ENCODE measurements at regions not wholly inside any gene's neighbourhood (a gene's known extent, or its start where the extent isn't known, plus 50 kb on each side); places are given as distances from the start of the nearest gene placed in this dataset.

- TF ChIP-seq CTCF (conservative IDR thresholded peaks at IDR 0.05) = no peak
- no peak overlapping the region for H3K27ac ChIP-seq
Observed at GRCh38 chr3:81938681-81939080, 177.2 kb upstream of the GBE1 start.

GRCh38 chr3:81936817-81937216 is 175.4 kb upstream of the GBE1 start:
- no peak overlapping the region for H3K27ac ChIP-seq
- TF ChIP-seq CTCF (conservative IDR thresholded peaks at IDR 0.05) = no peak

GRCh38 chr3:81932681-81933080 is 171.2 kb upstream of the GBE1 start:
- no peak for TF ChIP-seq CTCF (conservative IDR thresholded peaks at IDR 0.05)
- no peak overlapping the region for H3K27ac ChIP-seq

- no peak for TF ChIP-seq CTCF (conservative IDR thresholded peaks at IDR 0.05)
- H3K27ac ChIP-seq = no peak overlapping the region
Observed at GRCh38 chr3:81931265-81932251, 170.1 kb upstream of the GBE1 start.

- TF ChIP-seq CTCF (conservative IDR thresholded peaks at IDR 0.05) = no peak
- no peak overlapping the region for H3K27ac ChIP-seq
Observed at GRCh38 chr3:81929697-81930096, 168.3 kb upstream of the GBE1 start.

GRCh38 chr3:81927811-81928210 is 166.4 kb upstream of the GBE1 start:
- H3K27ac ChIP-seq = no peak overlapping the region
- TF ChIP-seq CTCF (conservative IDR thresholded peaks at IDR 0.05) = no peak

GRCh38 chr3:81925385-81925784 is 163.9 kb upstream of the GBE1 start:
- no peak overlapping the region for H3K27ac ChIP-seq
- TF ChIP-seq CTCF (conservative IDR thresholded peaks at IDR 0.05) = no peak
